ENCODE measurements at regions not wholly inside any gene's neighbourhood (a gene's known extent, or its start where the extent isn't known, plus 50 kb on each side); places are given as distances from the start of the nearest gene placed in this dataset.

- no peaks in the 10 kb centered on the region for H3K27me3 ChIP-seq (ENCODE audit: control insufficient read depth, insufficient read depth)
- ATAC-seq (peak; percentile 73 to 75), DNase-seq (peak; percentile 39 to 74 (median 69))
- H3K4me3 ChIP-seq (ENCODE audit: low read length): no peak overlapping the region
- H3K27ac ChIP-seq (ENCODE audit: low read length): peak overlapping the region; percentile 74
- H3K4me1 ChIP-seq (ENCODE audit: control insufficient read depth, insufficient read depth, low read length): no peaks in the 10 kb centered on the region
- no peaks in the 10 kb centered on the region for H3K9me3 ChIP-seq (ENCODE audit: control insufficient read depth, low read length)
- WGBS: 73% methylated on average over 14 of the region's 14 CpGs
- intact Hi-C loops (cut with DNase I): no loop called here
These were observed 99.7 kb upstream of the IRF2BP2 start for GRCh38 chr1:234709473-234710228.

- no peaks in the 10 kb centered on the region for H3K4me1 ChIP-seq (ENCODE audit: control insufficient read depth, insufficient read depth, low read length)
- peak overlapping the region; percentile 74 for H3K27ac ChIP-seq (ENCODE audit: low read length)
- DNase-seq: no peak
- H3K4me3 ChIP-seq (ENCODE audit: low read length): no peak overlapping the region
- H3K9me3 ChIP-seq (ENCODE audit: control insufficient read depth, low read length): no peaks in the 10 kb centered on the region
- no peaks in the 10 kb centered on the region for H3K27me3 ChIP-seq (ENCODE audit: control insufficient read depth, insufficient read depth)
- ATAC-seq: no peak
- 89% methylated on average over 9 of the region's 9 CpGs for WGBS
- intact Hi-C loops (cut with DNase I): no loop called here
These were observed 98.9 kb upstream of the IRF2BP2 start for GRCh38 chr1:234708700-234709395.

- no peak for ATAC-seq
- intact Hi-C loops (cut with DNase I): no loop called here
- no peaks in the 10 kb centered on the region for H3K4me1 ChIP-seq (ENCODE audit: control insufficient read depth, insufficient read depth, low read length)
- no peak for DNase-seq
- WGBS: 74% methylated on average over 1 of the region's 1 CpG
- H3K27me3 ChIP-seq (ENCODE audit: control insufficient read depth, insufficient read depth): no peaks in the 10 kb centered on the region
- no peak overlapping the region for H3K27ac ChIP-seq (ENCODE audit: low read length)
- H3K9me3 ChIP-seq (ENCODE audit: control insufficient read depth, low read length): no peaks in the 10 kb centered on the region
- H3K4me3 ChIP-seq (ENCODE audit: low read length): no peak overlapping the region
These were observed 97.7 kb upstream of the IRF2BP2 start for GRCh38 chr1:234707641-234708040.

- no peaks in the 10 kb centered on the region for H3K27me3 ChIP-seq (ENCODE audit: control insufficient read depth, insufficient read depth)
- no peak overlapping the region for H3K27ac ChIP-seq (ENCODE audit: low read length)
- ATAC-seq (no peak), DNase-seq (no peak)
- no peaks in the 10 kb centered on the region for H3K9me3 ChIP-seq (ENCODE audit: control insufficient read depth, low read length)
- H3K4me3 ChIP-seq (ENCODE audit: low read length): no peak overlapping the region
- 98% methylated on average over 1 of the region's 1 CpG for WGBS
- H3K4me1 ChIP-seq (ENCODE audit: control insufficient read depth, insufficient read depth, low read length): no peaks in the 10 kb centered on the region
- intact Hi-C loops (cut with DNase I): no loop called here
These were observed 97.0 kb upstream of the IRF2BP2 start for GRCh38 chr1:234706931-234707330.

GRCh38 chr1:234706199-234706598 lies 96.2 kb upstream of the IRF2BP2 start:
- DNase-seq: no peak
- WGBS: 98% methylated on average over 3 of the region's 3 CpGs
- no peak for ATAC-seq
- no peaks in the 10 kb centered on the region for H3K27me3 ChIP-seq (ENCODE audit: control insufficient read depth, insufficient read depth)
- no peaks in the 10 kb centered on the region for H3K9me3 ChIP-seq (ENCODE audit: control insufficient read depth, low read length)
- intact Hi-C loops (cut with DNase I): no loop called here
- no peak overlapping the region for H3K27ac ChIP-seq (ENCODE audit: low read length)
- H3K4me3 ChIP-seq (ENCODE audit: low read length): no peak overlapping the region
- peaks cover 3% of the 10 kb centered on the region for H3K4me1 ChIP-seq (ENCODE audit: control insufficient read depth, insufficient read depth, low read length)

- intact Hi-C loops (cut with DNase I): no loop called here
- DNase-seq: no peak
- Histone ChIP-seq H3K27ac (ENCODE audit: low read length) (no peak overlapping the region), H3K27me3 (ENCODE audit: control insufficient read depth, insufficient read depth) (no peaks in the 10 kb centered on the region), H3K4me3 (ENCODE audit: low read length) (no peak overlapping the region), H3K4me1 (ENCODE audit: control insufficient read depth, insufficient read depth, low read length) (peaks cover 3% of the 10 kb centered on the region), H3K9me3 (ENCODE audit: control insufficient read depth, low read length) (no peaks in the 10 kb centered on the region)
- ATAC-seq: no peak
- 70% methylated on average over 3 of the region's 3 CpGs for WGBS
These were observed 95.6 kb upstream of the IRF2BP2 start for GRCh38 chr1:234705615-234706014.

- ATAC-seq (no peak), DNase-seq (no peak)
- peaks cover 7% of the 10 kb centered on the region for H3K4me1 ChIP-seq (ENCODE audit: control insufficient read depth, insufficient read depth, low read length)
- H3K27me3 ChIP-seq (ENCODE audit: control insufficient read depth, insufficient read depth): no peaks in the 10 kb centered on the region
- WGBS: 94% methylated on average over 14 of the region's 14 CpGs
- intact Hi-C loops (cut with DNase I): loop anchor here in 1 of 4 donors (5.0 kb wide), 1 partner anchor 92 kb away; the partner anchor contains the start of gene IRF2BP2
- no peak overlapping the region for H3K27ac ChIP-seq (ENCODE audit: low read length)
- H3K4me3 ChIP-seq (ENCODE audit: low read length): no peak overlapping the region
- no peaks in the 10 kb centered on the region for H3K9me3 ChIP-seq (ENCODE audit: control insufficient read depth, low read length)
These were observed 94.3 kb upstream of the IRF2BP2 start for GRCh38 chr1:234704106-234704887.

GRCh38 chr1:234702342-234703000 lies 92.5 kb upstream of the IRF2BP2 start:
- DNase-seq (peak; percentile 75 to 83 (median 77)), ATAC-seq (peak; percentile 86 to 91)
- Histone ChIP-seq H3K27me3 (ENCODE audit: control insufficient read depth, insufficient read depth) (no peaks in the 10 kb centered on the region), H3K4me3 (ENCODE audit: low read length) (no peak overlapping the region), H3K4me1 (ENCODE audit: control insufficient read depth, insufficient read depth, low read length) (peaks cover 7% of the 10 kb centered on the region), H3K27ac (ENCODE audit: low read length) (peak overlapping the region; percentile 59), H3K9me3 (ENCODE audit: control insufficient read depth, low read length) (no peaks in the 10 kb centered on the region)
- intact Hi-C loops (cut with DNase I): loop anchor here in 1 of 4 donors (5.0 kb wide), 1 partner anchor 90 kb away; the partner anchor contains the start of gene IRF2BP2
- WGBS: 46% methylated on average over 7 of the region's 7 CpGs

- Histone ChIP-seq H3K27ac (ENCODE audit: low read length) (peak overlapping the region; percentile 25), H3K4me3 (ENCODE audit: low read length) (no peak overlapping the region), H3K9me3 (ENCODE audit: control insufficient read depth, low read length) (no peaks in the 10 kb centered on the region), H3K4me1 (ENCODE audit: control insufficient read depth, insufficient read depth, low read length) (peaks cover 7% of the 10 kb centered on the region), H3K27me3 (ENCODE audit: control insufficient read depth, insufficient read depth) (no peaks in the 10 kb centered on the region)
- intact Hi-C loops (cut with DNase I): loop anchor here in 1 of 4 donors (5.0 kb wide), 1 partner anchor 90 kb away; the partner anchor contains the start of gene IRF2BP2
- WGBS: 60% methylated on average over 6 of the region's 6 CpGs
- ATAC-seq (peak; percentile 74 to 84), DNase-seq (peak; percentile 53 to 76 (median 57))
These were observed 91.9 kb upstream of the IRF2BP2 start for GRCh38 chr1:234701737-234702341.

Data from right cardiac atrium (tissue), 5 donors.